ENCODE measurements at regions not wholly inside any gene's neighbourhood (a gene's known extent, or its start where the extent isn't known, plus 50 kb on each side); places are given as distances from the start of the nearest gene placed in this dataset.

DNA sequence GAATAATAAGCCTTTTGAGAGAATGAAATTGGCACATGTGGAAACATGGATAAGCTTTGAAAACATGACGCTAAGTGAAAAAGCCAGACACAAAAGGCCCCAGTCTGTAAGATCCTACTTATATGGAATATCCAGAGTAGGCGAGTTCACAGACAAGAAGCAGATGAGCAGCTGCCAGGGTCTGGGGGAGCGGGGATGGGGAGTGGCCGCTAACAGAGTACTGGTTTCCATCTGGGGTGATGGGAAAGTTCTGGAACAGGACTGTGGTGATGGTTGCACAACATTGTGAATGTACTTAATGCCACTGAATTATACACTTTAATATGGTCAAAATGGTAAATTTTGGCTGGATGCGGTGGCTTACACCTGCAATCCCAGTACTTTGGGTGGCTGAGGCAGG lies 126.5 kb downstream of the SPATA19 start:
- Histone ChIP-seq H3K79me2 (ENCODE audit: insufficient read depth, low read length) (no peaks in the 10 kb centered on the region), H3K4me1 (ENCODE audit: insufficient read depth, low read length) (no peaks in the 10 kb centered on the region), H3K9ac (ENCODE audit: insufficient read depth, low read depth, low read length) (no peak overlapping the region), H2AFZ (ENCODE audit: low read length) (no peak overlapping the region), H3K4me2 (ENCODE audit: low read depth, low read length) (no peak overlapping the region), H3K27ac (ENCODE audit: extremely low read length, insufficient read depth, low read length) (no peak overlapping the region), H3K27me3 (ENCODE audit: control insufficient read depth in 1 of 2, insufficient read depth in 2 of 2, low read length in 2 of 2) (peaks cover 1 to 36% of the 10 kb centered on the region in 2 experiments; a peak in 3 of 5 replicates), H4K20me1 (ENCODE audit: insufficient read depth, low read length) (no peaks in the 10 kb centered on the region), H3K36me3 (replicated peaks in 1 of 2; ENCODE audit: control insufficient read depth in 1 of 2, insufficient read depth in 2 of 2, low read length in 2 of 2) (no peaks in the 10 kb centered on the region), H3K9me3 (ENCODE audit: low read length) (no peaks in the 10 kb centered on the region), H3K4me3 (replicated peaks in 1 of 3; ENCODE audit: insufficient read depth in 1 of 3, low read depth in 2 of 3, low read length in 3 of 3) (no peak overlapping the region)
- ChIA-PET POLR2A (no interaction called here), CTCF (ENCODE audit: low intra/inter-chr PET ratio, low total read pairs) (no interaction called here)
- FAIRE-seq (no peak), DNase-seq (ENCODE audit: low spot score) (no peak), ATAC-seq (no peak)
- in situ Hi-C loops (cut with HindIII; ENCODE audit: extremely low pct_ligation_motif_present, low pct_unique_long_range_greater_than_20kb) (no loop called here), intact Hi-C loops (cut with micrococcal nuclease; ENCODE audit: unreplicated experiment) (no loop called here)
- 57% methylated on average over 5 of the region's 5 CpGs for WGBS (ENCODE audit: low lambda C conversion rate)
- TF ChIP-seq ZNF317 (CRISPR knock-in tag; IDR thresholded peaks at IDR 0.05) (no peak), JARID2 (CRISPR knock-in tag; IDR thresholded peaks at IDR 0.05; ENCODE audit: insufficient replicate concordance) (no peak), ZNF33B (CRISPR knock-in tag; IDR thresholded peaks at IDR 0.05) (no peak), ZNF83 (CRISPR knock-in tag; IDR thresholded peaks at IDR 0.05; ENCODE audit: borderline replicate concordance) (no peak), RCOR2 (CRISPR knock-in tag; IDR thresholded peaks at IDR 0.05) (no peak), ZIK1 (CRISPR knock-in tag; IDR thresholded peaks at IDR 0.05; ENCODE audit: borderline replicate concordance, low read depth) (no peak), MAX (IDR thresholded peaks at IDR 0.05) (no peak), ISX (CRISPR knock-in tag; conservative IDR thresholded peaks at IDR 0.05) (no peak), ZFP62 (CRISPR knock-in tag; IDR thresholded peaks at IDR 0.05) (no peak), ELF3 (CRISPR knock-in tag; IDR thresholded peaks at IDR 0.05) (no peak)
- TF ChIP-seq, protein P1, sequence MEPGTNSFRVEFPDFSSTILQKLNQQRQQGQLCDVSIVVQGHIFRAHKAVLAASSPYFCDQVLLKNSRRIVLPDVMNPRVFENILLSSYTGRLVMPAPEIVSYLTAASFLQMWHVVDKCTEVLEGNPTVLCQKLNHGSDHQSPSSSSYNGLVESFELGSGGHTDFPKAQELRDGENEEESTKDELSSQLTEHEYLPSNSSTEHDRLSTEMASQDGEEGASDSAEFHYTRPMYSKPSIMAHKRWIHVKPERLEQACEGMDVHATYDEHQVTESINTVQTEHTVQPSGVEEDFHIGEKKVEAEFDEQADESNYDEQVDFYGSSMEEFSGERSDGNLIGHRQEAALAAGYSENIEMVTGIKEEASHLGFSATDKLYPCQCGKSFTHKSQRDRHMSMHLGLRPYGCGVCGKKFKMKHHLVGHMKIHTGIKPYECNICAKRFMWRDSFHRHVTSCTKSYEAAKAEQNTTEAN (CRISPR knock-in tag; conservative IDR thresholded peaks at IDR 0.05): no peak
- no TSS peak for BruUV-seq (replicated peaks)
